PC-9 (cell line): ENCODE measurements at regions not wholly inside any gene's neighbourhood (a gene's known extent, or its start where the extent isn't known, plus 50 kb on each side); places are given as distances from the start of the nearest gene placed in this dataset.

Experiments used
- CTCF ChIP-seq: fragments of 200-600 bp; sonication (generic); conservative IDR thresholded peaks from 2 replicates; pipeline ENCODE4 v1.6.1; 2017; ENCODE audit warnings: mixed run types, antibody characterized with exemption, mild to moderate bottlenecking, moderate library complexity
- EZH2 ChIP-seq: fragments of 200-600 bp; sonication (generic); IDR thresholded peaks from 2 replicates; pipeline ENCODE4 v1.8.0; 2017; ENCODE audit warnings: antibody characterized with exemption, low read depth

- TF ChIP-seq CTCF (no peak), EZH2 (no peak)
Observed at GRCh38 chr21:35692311-35692710, 368.0 kb downstream of the SETD4 start.
